Gastrocnemius medialis (tissue), 4 donors: ENCODE measurements at regions not wholly inside any gene's neighbourhood (a gene's known extent, or its start where the extent isn't known, plus 50 kb on each side); places are given as distances from the start of the nearest gene placed in this dataset.

Source experiments
- POLR2A ChIP-seq, 2 donors: fragments of 450-650 bp; IDR thresholded peaks; one replicate each; pipeline ENCODE4 v1.6.1; 2017; ENCODE audit warnings: antibody characterized with exemption in 2 of 2, mild to moderate bottlenecking in 2 of 2, moderate library complexity in 2 of 2
- TF ChIP-seq, protein P1 (sequence below), 5 experiments: fragments of 450-650 bp in 3 of 5; fragments of 200-600 bp in 2 of 5; sonication (generic) in 2 of 5; IDR thresholded peaks in 4 of 5; conservative IDR thresholded peaks in 1 of 5; 1 replicate in 4 of 5; 2 replicates in 1 of 5; pipeline ENCODE4 v1.5.1; 2016 to 2019; ENCODE audit warnings: antibody characterized with exemption in 5 of 5, mild to moderate bottlenecking in 3 of 5, moderate library complexity in 3 of 5

DNA sequence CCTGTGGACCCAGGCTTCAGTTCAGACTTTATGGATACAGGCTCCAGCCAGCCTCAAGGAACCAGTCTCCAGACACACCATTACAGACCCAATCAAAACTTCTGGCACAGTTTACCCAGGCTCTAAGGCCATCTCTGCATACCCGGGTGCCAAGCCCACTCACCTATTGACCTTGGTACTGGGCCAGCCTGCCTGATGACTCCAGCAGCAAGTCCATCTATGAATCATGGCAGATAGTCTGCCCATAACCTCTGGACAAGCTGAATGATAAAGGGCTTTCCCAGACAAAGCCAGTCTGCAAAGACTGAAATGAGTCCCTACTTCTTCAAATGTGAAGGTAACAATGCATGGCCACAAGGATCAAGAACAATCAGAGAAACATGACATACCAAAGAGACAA is 1327.1 kb upstream of the C9orf72 start:
- TF ChIP-seq, protein P1, sequence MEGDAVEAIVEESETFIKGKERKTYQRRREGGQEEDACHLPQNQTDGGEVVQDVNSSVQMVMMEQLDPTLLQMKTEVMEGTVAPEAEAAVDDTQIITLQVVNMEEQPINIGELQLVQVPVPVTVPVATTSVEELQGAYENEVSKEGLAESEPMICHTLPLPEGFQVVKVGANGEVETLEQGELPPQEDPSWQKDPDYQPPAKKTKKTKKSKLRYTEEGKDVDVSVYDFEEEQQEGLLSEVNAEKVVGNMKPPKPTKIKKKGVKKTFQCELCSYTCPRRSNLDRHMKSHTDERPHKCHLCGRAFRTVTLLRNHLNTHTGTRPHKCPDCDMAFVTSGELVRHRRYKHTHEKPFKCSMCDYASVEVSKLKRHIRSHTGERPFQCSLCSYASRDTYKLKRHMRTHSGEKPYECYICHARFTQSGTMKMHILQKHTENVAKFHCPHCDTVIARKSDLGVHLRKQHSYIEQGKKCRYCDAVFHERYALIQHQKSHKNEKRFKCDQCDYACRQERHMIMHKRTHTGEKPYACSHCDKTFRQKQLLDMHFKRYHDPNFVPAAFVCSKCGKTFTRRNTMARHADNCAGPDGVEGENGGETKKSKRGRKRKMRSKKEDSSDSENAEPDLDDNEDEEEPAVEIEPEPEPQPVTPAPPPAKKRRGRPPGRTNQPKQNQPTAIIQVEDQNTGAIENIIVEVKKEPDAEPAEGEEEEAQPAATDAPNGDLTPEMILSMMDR (IDR thresholded peaks at IDR 0.05 in 4 of 5, conservative IDR thresholded peaks at IDR 0.05 in 1 of 5) = no peak
- no peak for TF ChIP-seq POLR2A (IDR thresholded peaks at IDR 0.05)
